ENCODE measurements at regions not wholly inside any gene's neighbourhood (a gene's known extent, or its start where the extent isn't known, plus 50 kb on each side); places are given as distances from the start of the nearest gene placed in this dataset.

- TF ChIP-seq CTCF (IDR thresholded peaks at IDR 0.05; ENCODE audit: insufficient read depth, low read depth, low read length) (no peak), EZH2 (IDR thresholded peaks at IDR 0.05; ENCODE audit: insufficient read depth, low read length) (no peak)
These were observed 59.1 kb upstream of the GRPEL1 start for GRCh38 chr4:7126981-7127380.

All from astrocyte (in vitro differentiated cells and primary cell).